Neural cell (in vitro differentiated cells): ENCODE measurements at regions not wholly inside any gene's neighbourhood (a gene's known extent, or its start where the extent isn't known, plus 50 kb on each side); places are given as distances from the start of the nearest gene placed in this dataset.

Experiments
- H2AFZ ChIP-seq: fragments of 200-600, 300-800 bp; sonication (generic), shearing (Covaris generic); 2 replicates; pipeline ENCODE4 v1.6.0; 2014; ENCODE audit warnings: low read depth, mild to moderate bottlenecking, antibody characterized with exemption, low read length, moderate library complexity
- H3F3A ChIP-seq: fragments of 200-600 bp; shearing (Covaris generic); 2 replicates; pipeline ENCODE4 v1.6.1; 2016; ENCODE audit warnings: mild to moderate bottlenecking, moderate library complexity, mixed read lengths, antibody characterized with exemption, low read length; ENCODE audit not compliant: insufficient read depth, poor library complexity, severe bottlenecking
- H3K27ac ChIP-seq: fragments of 200-600, 300-800 bp; sonication (generic), shearing (Covaris generic); 2 replicates; pipeline ENCODE4 v1.5.1; 2014; ENCODE audit warnings: mild to moderate bottlenecking, low read length, moderate library complexity
- H3K27me3 ChIP-seq: fragments of 300-800, 200-600 bp; sonication (generic), shearing (Covaris generic); 2 replicates; pipeline ENCODE4 v1.6.0; 2014; ENCODE audit warnings: mild to moderate bottlenecking, low read depth, low read length, moderate library complexity; ENCODE audit not compliant: insufficient read depth
- H3K36me3 ChIP-seq: fragments of 300-800, 200-600 bp; sonication (generic), shearing (Covaris generic); 2 replicates; pipeline ENCODE4 v1.5.1; 2014; ENCODE audit warnings: mild to moderate bottlenecking, antibody characterized with exemption, low read length, moderate library complexity; ENCODE audit not compliant: insufficient read depth
- H3K4me2 ChIP-seq: fragments of 300-800, 200-600 bp; sonication (generic), shearing (Covaris generic); 2 replicates; pipeline ENCODE4 v1.6.0; 2014; ENCODE audit warnings: mild to moderate bottlenecking, low read length
- H3K4me3 ChIP-seq: fragments of 300-800, 200-600 bp; sonication (generic), shearing (Covaris generic); 2 replicates; pipeline ENCODE4 v1.5.1; 2014; ENCODE audit warnings: mild to moderate bottlenecking, low read length, moderate library complexity
- H3K79me2 ChIP-seq: fragments of 200-600 bp; shearing (Covaris generic); replicated peaks from 2 replicates; pipeline ENCODE4 v1.6.0; 2014; ENCODE audit warnings: mild to moderate bottlenecking, low read length, moderate library complexity; ENCODE audit not compliant: insufficient read depth
- H3K9ac ChIP-seq: fragments of 300-800, 200-600 bp; sonication (generic), shearing (Covaris generic); 2 replicates; pipeline ENCODE4 v1.6.1; 2016; ENCODE audit warnings: mild to moderate bottlenecking, low read length, mixed read lengths
- H3K9me2 ChIP-seq: fragments of 200-600 bp; shearing (Covaris generic); 2 replicates; pipeline ENCODE4 v1.6.1; 2016; ENCODE audit warnings: mild to moderate bottlenecking, low read length, mixed read lengths; ENCODE audit not compliant: insufficient read depth
- H3K9me3 ChIP-seq: fragments of 200-600, 300-800 bp; sonication (generic), shearing (Covaris generic); 2 replicates; pipeline ENCODE4 v1.6.1; 2016; ENCODE audit warnings: mild to moderate bottlenecking, mixed run types, low read length, moderate library complexity, mixed read lengths
- H4K20me1 ChIP-seq: fragments of 200-600 bp; shearing (Covaris generic); 2 replicates; pipeline ENCODE4 v1.6.1; 2016; ENCODE audit warnings: mild to moderate bottlenecking, mixed run types; ENCODE audit not compliant: insufficient read depth
- CTCF ChIP-seq: fragments of 450-650 bp; IDR thresholded peaks from 2 replicates; pipeline ENCODE4 v1.5.1; 2014; ENCODE audit warnings: antibody characterized with exemption, mild to moderate bottlenecking, moderate library complexity; ENCODE audit not compliant: poor library complexity, severe bottlenecking
- EP300 ChIP-seq: fragments of 450-650 bp; conservative IDR thresholded peaks from 2 replicates; pipeline ENCODE4 v1.6.1; 2014; ENCODE audit warnings: antibody characterized with exemption, mild to moderate bottlenecking, moderate library complexity; ENCODE audit not compliant: poor library complexity, severe bottlenecking
- EZH2 ChIP-seq: fragments of 200-600, 300-800 bp; shearing (Covaris generic), sonication (generic); IDR thresholded peaks from 2 replicates; pipeline ENCODE4 v1.6.1; 2014; ENCODE audit warnings: antibody characterized with exemption, low read length, borderline replicate concordance, mild to moderate bottlenecking; ENCODE audit not compliant: insufficient read depth, poor library complexity, severe bottlenecking
- MXI1 ChIP-seq: fragments of 450-650 bp; conservative IDR thresholded peaks from 2 replicates; pipeline ENCODE4 v1.6.1; 2014; ENCODE audit warnings: antibody characterized with exemption, mild to moderate bottlenecking; ENCODE audit not compliant: poor library complexity, severe bottlenecking
- POLR2AphosphoS5 ChIP-seq: IDR thresholded peaks from 2 replicates; pipeline ENCODE4 v1.6.1; 2012
- RAD21 ChIP-seq: fragments of 450-650 bp; conservative IDR thresholded peaks from 2 replicates; pipeline ENCODE4 v1.6.1; 2014; ENCODE audit warnings: antibody characterized with exemption, mild to moderate bottlenecking, moderate library complexity
- SMC3 ChIP-seq: fragments of 450-650 bp; conservative IDR thresholded peaks from 2 replicates; pipeline ENCODE4 v1.6.1; 2014; ENCODE audit warnings: antibody characterized with exemption, mild to moderate bottlenecking, moderate library complexity; ENCODE audit not compliant: poor library complexity
- TAF1 ChIP-seq: IDR thresholded peaks from 2 replicates; pipeline ENCODE4 v1.6.1; 2012; ENCODE audit warnings: low read depth
- TF ChIP-seq, protein P1 (sequence below): IDR thresholded peaks from 2 replicates; pipeline ENCODE4 v1.6.1; 2012; ENCODE audit warnings: borderline replicate concordance

DNA sequence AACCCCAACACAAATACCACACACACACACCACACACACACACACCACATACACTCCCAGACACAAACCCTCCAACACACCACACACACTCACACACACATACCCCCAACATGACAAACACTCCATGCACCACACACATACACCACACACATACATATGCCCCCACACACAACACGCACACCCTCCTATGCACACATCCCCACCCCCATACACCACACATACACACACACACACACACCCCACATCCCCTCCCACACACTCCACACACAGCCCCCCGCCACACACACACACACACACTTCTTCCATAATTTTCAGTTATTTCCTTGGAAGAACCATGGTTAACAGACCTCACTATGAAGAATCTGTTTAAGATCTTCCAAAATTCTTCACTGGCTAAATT is 173.5 kb upstream of the KCNIP4 start:
- Histone ChIP-seq H2AFZ (no peak overlapping the region), H3K4me2 (no peak overlapping the region), H3K27me3 (no peaks in the 10 kb centered on the region), H3K36me3 (no peaks in the 10 kb centered on the region), H3K79me2 (no peaks in the 10 kb centered on the region), H3K27ac (no peak overlapping the region), H3K4me3 (no peak overlapping the region), H4K20me1 (no peaks in the 10 kb centered on the region), H3K9ac (no peak overlapping the region), H3K9me2 (no peaks in the 10 kb centered on the region), H3K9me3 (no peaks in the 10 kb centered on the region), H3F3A (no peaks in the 10 kb centered on the region)
- TF ChIP-seq SMC3 (no peak), EP300 (no peak), MXI1 (no peak), TAF1 (no peak), CTCF (no peak), RAD21 (no peak), POLR2AphosphoS5 (no peak), EZH2 (no peak)
- TF ChIP-seq, protein P1, sequence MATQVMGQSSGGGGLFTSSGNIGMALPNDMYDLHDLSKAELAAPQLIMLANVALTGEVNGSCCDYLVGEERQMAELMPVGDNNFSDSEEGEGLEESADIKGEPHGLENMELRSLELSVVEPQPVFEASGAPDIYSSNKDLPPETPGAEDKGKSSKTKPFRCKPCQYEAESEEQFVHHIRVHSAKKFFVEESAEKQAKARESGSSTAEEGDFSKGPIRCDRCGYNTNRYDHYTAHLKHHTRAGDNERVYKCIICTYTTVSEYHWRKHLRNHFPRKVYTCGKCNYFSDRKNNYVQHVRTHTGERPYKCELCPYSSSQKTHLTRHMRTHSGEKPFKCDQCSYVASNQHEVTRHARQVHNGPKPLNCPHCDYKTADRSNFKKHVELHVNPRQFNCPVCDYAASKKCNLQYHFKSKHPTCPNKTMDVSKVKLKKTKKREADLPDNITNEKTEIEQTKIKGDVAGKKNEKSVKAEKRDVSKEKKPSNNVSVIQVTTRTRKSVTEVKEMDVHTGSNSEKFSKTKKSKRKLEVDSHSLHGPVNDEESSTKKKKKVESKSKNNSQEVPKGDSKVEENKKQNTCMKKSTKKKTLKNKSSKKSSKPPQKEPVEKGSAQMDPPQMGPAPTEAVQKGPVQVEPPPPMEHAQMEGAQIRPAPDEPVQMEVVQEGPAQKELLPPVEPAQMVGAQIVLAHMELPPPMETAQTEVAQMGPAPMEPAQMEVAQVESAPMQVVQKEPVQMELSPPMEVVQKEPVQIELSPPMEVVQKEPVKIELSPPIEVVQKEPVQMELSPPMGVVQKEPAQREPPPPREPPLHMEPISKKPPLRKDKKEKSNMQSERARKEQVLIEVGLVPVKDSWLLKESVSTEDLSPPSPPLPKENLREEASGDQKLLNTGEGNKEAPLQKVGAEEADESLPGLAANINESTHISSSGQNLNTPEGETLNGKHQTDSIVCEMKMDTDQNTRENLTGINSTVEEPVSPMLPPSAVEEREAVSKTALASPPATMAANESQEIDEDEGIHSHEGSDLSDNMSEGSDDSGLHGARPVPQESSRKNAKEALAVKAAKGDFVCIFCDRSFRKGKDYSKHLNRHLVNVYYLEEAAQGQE: no peak

DNA sequence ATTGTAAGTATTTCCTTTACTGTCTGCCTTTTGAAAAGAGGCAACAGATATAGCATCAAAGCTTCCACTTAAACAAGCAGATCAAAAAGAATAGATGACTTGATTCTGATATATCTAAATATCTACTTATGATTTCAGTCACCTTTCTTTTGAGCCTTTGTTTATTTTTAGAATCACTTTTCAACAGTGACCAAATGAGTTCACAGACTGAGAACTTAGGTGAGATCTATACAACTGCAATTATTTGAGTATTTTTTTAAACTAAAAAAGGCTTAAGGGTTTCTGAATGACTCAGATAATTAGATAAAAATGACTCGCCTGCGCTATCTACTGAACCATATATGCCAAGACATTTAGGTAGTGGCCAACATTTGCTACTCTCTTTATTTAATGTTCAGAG is 166.7 kb upstream of the KCNIP4 start:
- no peak overlapping the region for H3K4me3 ChIP-seq
- H3K27ac ChIP-seq: no peak overlapping the region
- H3K4me2 ChIP-seq: no peak overlapping the region
- H3K27me3 ChIP-seq: no peaks in the 10 kb centered on the region
- no peaks in the 10 kb centered on the region for H3K36me3 ChIP-seq
- no peak overlapping the region for H3K9ac ChIP-seq
- no peak for TF ChIP-seq SMC3
- TF ChIP-seq EZH2: no peak
- no peak for TF ChIP-seq RAD21
- no peak for TF ChIP-seq CTCF
- no peak for TF ChIP-seq EP300
- TF ChIP-seq, protein P1: no peak
- no peak for TF ChIP-seq MXI1
- TF ChIP-seq POLR2AphosphoS5: no peak
- no peak for TF ChIP-seq TAF1
- no peaks in the 10 kb centered on the region for H3K79me2 ChIP-seq
- H3K9me2 ChIP-seq: no peaks in the 10 kb centered on the region
- no peaks in the 10 kb centered on the region for H4K20me1 ChIP-seq
- H3F3A ChIP-seq: no peaks in the 10 kb centered on the region
- no peak overlapping the region for H2AFZ ChIP-seq
- no peaks in the 10 kb centered on the region for H3K9me3 ChIP-seq
